ENCODE measurements at regions not wholly inside any gene's neighbourhood (a gene's known extent, or its start where the extent isn't known, plus 50 kb on each side); places are given as distances from the start of the nearest gene placed in this dataset.

DNA sequence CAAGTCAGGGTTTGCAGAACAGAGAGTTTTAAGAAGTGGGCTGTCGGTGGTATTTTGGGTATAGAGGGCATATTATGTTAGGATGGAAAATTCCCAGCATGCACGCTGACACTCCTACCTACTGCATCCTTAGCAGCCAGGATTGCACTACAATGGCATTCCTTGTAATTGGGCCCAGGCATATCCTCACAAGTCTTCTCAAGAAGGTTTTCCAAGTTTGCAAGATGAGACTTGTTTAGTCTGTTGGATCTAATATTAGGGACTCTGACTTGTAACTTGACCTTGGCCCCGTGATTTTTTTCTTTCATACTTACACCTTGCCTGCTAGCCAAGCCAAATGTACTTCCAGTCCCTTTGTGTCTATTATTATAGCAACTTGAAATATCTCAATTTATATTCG lies 335.7 kb upstream of the HTR2A start:
- no peak for TF ChIP-seq CTCF (IDR thresholded peaks at IDR 0.05; ENCODE audit: unreplicated experiment in 3 of 3)
- no peaks in the 10 kb centered on the region for H3K27me3 Mint-ChIP-seq (ENCODE audit: low read depth)
- no peaks in the 10 kb centered on the region for H3K36me3 Mint-ChIP-seq (ENCODE audit: low read depth)
- no peak overlapping the region for H3K4me3 Mint-ChIP-seq
- H3K4me1 Mint-ChIP-seq = peaks cover 6% of the 10 kb centered on the region
- peaks cover 21% of the 10 kb centered on the region for H3K9me3 Mint-ChIP-seq
- H3K27ac Mint-ChIP-seq = no peak overlapping the region

- Mint-ChIP-seq H3K27ac (no peak overlapping the region), H3K4me3 (no peak overlapping the region), H3K27me3 (ENCODE audit: low read depth) (no peaks in the 10 kb centered on the region), H3K4me1 (peaks cover 6% of the 10 kb centered on the region), H3K9me3 (peaks cover 23% of the 10 kb centered on the region), H3K36me3 (ENCODE audit: low read depth) (no peaks in the 10 kb centered on the region)
- no peak for TF ChIP-seq CTCF (IDR thresholded peaks at IDR 0.05; ENCODE audit: unreplicated experiment in 3 of 3)
Measured at GRCh38 chr13:47230155-47230554, 333.3 kb upstream of the HTR2A start.

DNA sequence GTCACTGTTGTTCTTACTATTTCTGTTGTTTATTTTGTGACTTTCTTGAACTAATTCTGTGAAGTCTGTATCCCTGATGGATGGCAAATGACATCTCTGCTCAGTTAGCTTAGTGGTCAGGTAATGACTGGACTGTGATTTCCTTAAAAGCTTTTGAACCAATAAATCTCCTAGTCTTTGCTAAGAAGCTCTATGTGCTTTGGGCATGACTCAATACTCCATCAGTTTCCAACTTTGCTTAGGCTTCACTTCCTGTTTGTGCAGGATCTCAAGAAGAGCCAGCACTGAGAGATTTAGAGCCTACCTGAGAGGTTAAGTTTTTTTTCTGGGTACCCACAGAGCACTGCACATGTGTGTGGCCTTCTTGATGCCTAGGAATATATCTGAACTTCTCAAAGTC lies 329.7 kb upstream of the HTR2A start:
- no peak overlapping the region for H3K27ac Mint-ChIP-seq
- H3K4me3 Mint-ChIP-seq = no peak overlapping the region

DNA sequence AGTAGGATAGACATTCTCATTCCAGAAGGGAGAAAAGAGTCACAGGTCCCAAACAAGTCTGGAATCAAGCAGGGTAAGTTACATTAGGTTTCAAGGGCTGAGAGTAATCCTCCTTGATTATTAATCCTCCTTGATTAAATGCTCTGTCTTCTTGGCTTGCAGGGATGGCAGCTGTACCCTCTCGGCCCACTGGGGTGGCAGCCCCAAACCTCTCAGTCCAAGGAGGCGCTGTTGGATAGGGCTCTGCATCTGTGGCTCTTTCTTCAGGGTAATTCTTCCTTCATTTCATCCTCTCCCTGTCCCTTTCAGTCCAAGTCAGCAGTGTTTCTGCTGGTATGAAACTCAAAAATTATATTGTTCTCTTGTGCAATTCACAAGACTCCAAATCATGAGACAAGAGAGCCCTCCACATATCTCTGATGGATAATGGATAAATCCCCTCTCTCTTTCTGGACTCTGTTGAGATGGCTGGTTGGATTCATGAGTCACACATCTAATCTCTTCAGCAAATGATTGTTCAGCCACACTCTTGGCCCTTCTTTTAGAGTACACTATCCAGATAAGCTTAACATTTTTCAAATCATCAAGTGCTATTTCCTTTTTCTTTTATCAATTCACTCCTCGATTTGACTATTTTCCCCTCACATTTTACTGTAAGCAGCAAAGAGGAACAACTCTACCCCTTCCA lies 323.7 kb upstream of the HTR2A start:
- Mint-ChIP-seq H3K27me3 (ENCODE audit: low read depth) (no peaks in the 10 kb centered on the region), H3K9me3 (peaks cover 10% of the 10 kb centered on the region), H3K4me1 (no peaks in the 10 kb centered on the region), H3K36me3 (ENCODE audit: low read depth) (no peaks in the 10 kb centered on the region), H3K4me3 (no peak overlapping the region), H3K27ac (no peak overlapping the region)
- TF ChIP-seq CTCF (IDR thresholded peaks at IDR 0.05; ENCODE audit: unreplicated experiment in 3 of 3) = no peak

More for the DNA sequence above, 329.7 kb upstream of the HTR2A start:
- peaks cover 23% of the 10 kb centered on the region for H3K9me3 Mint-ChIP-seq
- no peaks in the 10 kb centered on the region for H3K4me1 Mint-ChIP-seq
- H3K36me3 Mint-ChIP-seq (ENCODE audit: low read depth) = no peaks in the 10 kb centered on the region
- no peak for TF ChIP-seq CTCF (IDR thresholded peaks at IDR 0.05; ENCODE audit: unreplicated experiment in 3 of 3)
- H3K27me3 Mint-ChIP-seq (ENCODE audit: low read depth) = no peaks in the 10 kb centered on the region

DNA sequence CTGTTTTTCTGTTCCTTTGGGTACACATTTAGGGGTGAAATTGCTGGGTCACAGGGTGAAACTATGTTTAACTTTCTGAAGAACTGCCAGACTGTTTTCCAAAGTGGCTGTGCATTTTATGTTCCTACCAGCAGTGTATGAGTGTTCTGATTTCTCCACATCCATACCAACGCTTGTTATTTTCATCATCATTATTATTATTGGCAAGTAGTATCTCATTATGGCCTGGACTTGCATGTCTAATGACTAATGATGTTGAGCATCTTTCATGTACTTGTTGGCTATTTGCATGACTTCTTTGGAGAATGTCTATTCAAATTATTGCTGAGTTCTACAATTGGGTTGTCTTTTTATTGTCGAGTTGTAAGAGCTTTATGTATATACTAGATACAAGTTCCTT lies 321.8 kb upstream of the HTR2A start:
- H3K4me3 Mint-ChIP-seq = no peak overlapping the region
- no peaks in the 10 kb centered on the region for H3K27me3 Mint-ChIP-seq (ENCODE audit: low read depth)
- no peaks in the 10 kb centered on the region for H3K36me3 Mint-ChIP-seq (ENCODE audit: low read depth)
- no peak for TF ChIP-seq CTCF (IDR thresholded peaks at IDR 0.05; ENCODE audit: unreplicated experiment in 3 of 3)
- no peaks in the 10 kb centered on the region for H3K4me1 Mint-ChIP-seq
- H3K9me3 Mint-ChIP-seq = peaks cover 11% of the 10 kb centered on the region
- no peak overlapping the region for H3K27ac Mint-ChIP-seq

GRCh38 chr13:47216176-47216822 lies 319.4 kb upstream of the HTR2A start:
- H3K4me1 Mint-ChIP-seq = peaks cover 3% of the 10 kb centered on the region
- no peak for TF ChIP-seq CTCF (IDR thresholded peaks at IDR 0.05; ENCODE audit: unreplicated experiment in 3 of 3)
- H3K27ac Mint-ChIP-seq = no peak overlapping the region
- H3K36me3 Mint-ChIP-seq (ENCODE audit: low read depth) = no peaks in the 10 kb centered on the region
- H3K4me3 Mint-ChIP-seq = no peak overlapping the region
- H3K9me3 Mint-ChIP-seq = peaks cover 11% of the 10 kb centered on the region
- no peaks in the 10 kb centered on the region for H3K27me3 Mint-ChIP-seq (ENCODE audit: low read depth)

Measured in nephron (organoid).